Ovary (tissue), 7 donors: ENCODE measurements at regions not wholly inside any gene's neighbourhood (a gene's known extent, or its start where the extent isn't known, plus 50 kb on each side); places are given as distances from the start of the nearest gene placed in this dataset.
A peak's percentile ranks its signal among the peaks of the same experiment; 100 is the strongest.

Experiments used
- DNase-seq, 5 donors: peaks; one replicate each; pipeline ENCODE4 v3.0.0-alpha.2; 2019 to 2020
- H3K27ac ChIP-seq, 2 donors: fragments of 200-600 bp; one replicate each; pipeline versions ENCODE4 v1.5.1 to v1.8.0; 2019 to 2022
- H3K27me3 ChIP-seq: fragments of 200-600 bp; one replicate; pipeline ENCODE4 v1.8.0; 2022
- H3K36me3 ChIP-seq: fragments of 200-600 bp; sonication (generic); one replicate; pipeline ENCODE4 v1.5.1; 2019
- H3K4me1 ChIP-seq: one replicate; pipeline ENCODE4 v1.8.1; 2013; ENCODE audit warnings: mild to moderate bottlenecking, moderate library complexity; ENCODE audit not compliant: insufficient read depth
- H3K4me3 ChIP-seq: fragments of 200-600 bp; sonication (generic); one replicate; pipeline ENCODE4 v1.5.1; 2017
- H3K9me3 ChIP-seq, 2 donors: fragments of 200-600 bp in 1 of 2; sonication (generic) in 1 of 2; one replicate each; pipeline versions ENCODE4 v1.5.1 to v1.8.1; 2013 to 2019; ENCODE audit warnings: mild to moderate bottlenecking in 1 of 2, moderate library complexity in 1 of 2
- CTCF ChIP-seq, 3 donors: fragments of 450-650 bp in 2 of 3; fragments of 200-600 bp in 1 of 3; IDR thresholded peaks; one replicate each; pipeline versions ENCODE4 v1.5.1 to v1.8.0; 2016 to 2022; ENCODE audit warnings: antibody characterized with exemption in 3 of 3, mild to moderate bottlenecking in 1 of 3
- EP300 ChIP-seq: sonication (generic); formaldehyde crosslinking; IDR thresholded peaks from one replicate; pipeline ENCODE4 v1.6.1; 2017; ENCODE audit warnings: antibody characterized with exemption
- POLR2A ChIP-seq: fragments of 450-650 bp; IDR thresholded peaks from one replicate; pipeline ENCODE4 v1.6.1; 2017; ENCODE audit warnings: antibody characterized with exemption, mild to moderate bottlenecking, moderate library complexity
- WGBS, 3 donors: extraction: QIAGEN DNeasy Blood & Tissue Kit in 1 of 3; methylation state at CpG; one replicate each; pipeline versions ENCODE4 v1.1.5 to v1.1.7; 2013 to 2017; 5-methylcytosine and 5-hydroxymethylcytosine counted together
- intact Hi-C, 4 donors: fragments of 100-400 bp; cut with DNase I; formaldehyde crosslinking; loops; one replicate each; pipeline versions ENCODE4 v1.11.0 to v1.15.1; 2022 to 2023
- donor health status: DM: no; HTN: no; CAD: no; lungs with moderate emphysema.
- donor health status: DM: no; HTN: no; CAD: no.
- donor health status: Bipolar disorder and iron deficiency.
- donor health status: DM: no; HTN: no; CAD: no.
- donor health status: DM: yes; HTN: yes; CAD: no.

GRCh38 chr6:168890981-168891365, 362.7 kb downstream of the THBS2 start:
- H3K9me3 ChIP-seq, result no peaks in the 10 kb centered on the region
- TF ChIP-seq CTCF (IDR thresholded peaks at IDR 0.05) (no peak), EP300 (no peak), POLR2A (no peak)
- no peak overlapping the region for H3K27ac ChIP-seq
- intact Hi-C loops, result loop anchor here in 1 of 4 donors (10.0 kb wide), 1 partner anchor 754 kb away; no protein-coding TSS in a partner anchor
- no peaks in the 10 kb centered on the region for H3K36me3 ChIP-seq
- peak in 1 of 5 donors; percentile 3 for DNase-seq
- H3K4me3 ChIP-seq, result no peak overlapping the region
- no peaks in the 10 kb centered on the region for H3K27me3 ChIP-seq
- peaks cover 2% of the 10 kb centered on the region for H3K4me1 ChIP-seq
- WGBS, 3 donors, result 78 to 83% (median 82%) methylated on average over 3 of the region's 3 CpGs

- Histone ChIP-seq H3K36me3 (no peaks in the 10 kb centered on the region), H3K4me3 (no peak overlapping the region), H3K27me3 (no peaks in the 10 kb centered on the region), H3K4me1 (peaks cover 2% of the 10 kb centered on the region), H3K27ac (no peak overlapping the region), H3K9me3 (no peaks in the 10 kb centered on the region)
- 77 to 84% (median 83%) methylated on average over 26 of the region's 26 CpGs for WGBS, 3 donors
- intact Hi-C loops, result loop anchor here in 1 of 4 donors (10.0 kb wide), 1 partner anchor 754 kb away; no protein-coding TSS in a partner anchor
- peak in 1 of 5 donors; percentile 15 for DNase-seq
- TF ChIP-seq EP300, result no peak
- no peak for TF ChIP-seq CTCF (IDR thresholded peaks at IDR 0.05)
- TF ChIP-seq POLR2A, result no peak
These were observed 363.2 kb downstream of the THBS2 start for GRCh38 chr6:168890306-168890980.

- no peak for TF ChIP-seq CTCF (IDR thresholded peaks at IDR 0.05)
- TF ChIP-seq EP300, result no peak
- no peak for TF ChIP-seq POLR2A
- WGBS, 3 donors, result 89 to 94% (median 90%) methylated on average over 18 of the region's 18 CpGs
- H3K9me3 ChIP-seq, result no peaks in the 10 kb centered on the region
- no peak overlapping the region for H3K27ac ChIP-seq
- intact Hi-C loops, result loop anchor here in 2 of 4 donors (10.0 kb wide), 2 partner anchors 264 to 434 kb away; no protein-coding TSS in a partner anchor
- DNase-seq, result no peak
- H3K4me3 ChIP-seq, result no peak overlapping the region
- no peaks in the 10 kb centered on the region for H3K27me3 ChIP-seq
- H3K4me1 ChIP-seq, result peaks cover 2% of the 10 kb centered on the region
- H3K36me3 ChIP-seq, result no peaks in the 10 kb centered on the region
These were observed 364.8 kb downstream of the THBS2 start for GRCh38 chr6:168888786-168889345.

- Histone ChIP-seq H3K4me1 (peaks cover 2% of the 10 kb centered on the region), H3K27ac (no peak overlapping the region), H3K4me3 (no peak overlapping the region), H3K27me3 (no peaks in the 10 kb centered on the region), H3K36me3 (no peaks in the 10 kb centered on the region), H3K9me3 (no peaks in the 10 kb centered on the region)
- no peak for DNase-seq
- intact Hi-C loops, result loop anchor here in 2 of 4 donors (10.0 kb wide), 2 partner anchors 263 to 433 kb away; no protein-coding TSS in a partner anchor
- TF ChIP-seq CTCF (IDR thresholded peaks at IDR 0.05) (no peak), EP300 (no peak), POLR2A (no peak)
- 86 to 95% (median 93%) methylated on average over 11 of the region's 11 CpGs for whole genome bisulfite sequencing, 3 donors
These were observed 365.5 kb downstream of the THBS2 start for GRCh38 chr6:168888102-168888501.
